Memory B cell (primary cell): ENCODE measurements at regions not wholly inside any gene's neighbourhood (a gene's known extent, or its start where the extent isn't known, plus 50 kb on each side); places are given as distances from the start of the nearest gene placed in this dataset.
"Not testable (repeated sequence)": the region's sequence is repeated elsewhere in the genome, so short reads cannot be mapped to it uniquely, and the experiment has no call there.

ENCODE experiments used
- ATAC-seq: fragments of 150-1000 bp; cut with Tn5 transposase; 2 replicates; pipeline ENCODE4 v1.10.0; 2021; ENCODE audit warnings: low read depth, mild to moderate bottlenecking, moderate library complexity
- DNase-seq, 2 donors: peaks; one replicate each; pipeline ENCODE4 v3.0.0; 2022; ENCODE audit warnings: low spot score in 2 of 2
- H3K27ac Mint-ChIP-seq: one replicate; pipeline ENCODE4 v1.8.0; 2022; ENCODE audit warnings: mild to moderate bottlenecking, moderate library complexity, mixed read lengths
- H3K27me3 Mint-ChIP-seq: one replicate; pipeline ENCODE4 v1.8.0; 2022; ENCODE audit warnings: mixed read lengths
- H3K36me3 Mint-ChIP-seq: one replicate; pipeline ENCODE4 v1.8.0; 2022; ENCODE audit warnings: mild to moderate bottlenecking, mixed read lengths
- H3K4me1 Mint-ChIP-seq: one replicate; pipeline ENCODE4 v1.8.0; 2022; ENCODE audit warnings: mixed read lengths
- H3K4me3 Mint-ChIP-seq: one replicate; pipeline ENCODE4 v1.8.0; 2022; ENCODE audit warnings: mild to moderate bottlenecking, moderate library complexity, mixed read lengths
- H3K9me3 Mint-ChIP-seq: one replicate; pipeline ENCODE4 v1.8.0; 2022; ENCODE audit warnings: mixed read lengths

- H3K4me1 Mint-ChIP-seq, DNase-seq, H3K36me3 Mint-ChIP-seq, H3K9me3 Mint-ChIP-seq, ATAC-seq, H3K4me3 Mint-ChIP-seq, H3K27me3 Mint-ChIP-seq, H3K27ac Mint-ChIP-seq: not testable (repeated sequence)
Measured at GRCh38 chr9:62816331-62816730, 1626.5 kb downstream of the SPATA31A7 start.

- not testable (repeated sequence) for H3K36me3 Mint-ChIP-seq, DNase-seq, H3K4me3 Mint-ChIP-seq, H3K27ac Mint-ChIP-seq, ATAC-seq, H3K27me3 Mint-ChIP-seq, H3K9me3 Mint-ChIP-seq, H3K4me1 Mint-ChIP-seq
Measured at GRCh38 chr9:62817214-62817613, 1627.4 kb downstream of the SPATA31A7 start.

DNA sequence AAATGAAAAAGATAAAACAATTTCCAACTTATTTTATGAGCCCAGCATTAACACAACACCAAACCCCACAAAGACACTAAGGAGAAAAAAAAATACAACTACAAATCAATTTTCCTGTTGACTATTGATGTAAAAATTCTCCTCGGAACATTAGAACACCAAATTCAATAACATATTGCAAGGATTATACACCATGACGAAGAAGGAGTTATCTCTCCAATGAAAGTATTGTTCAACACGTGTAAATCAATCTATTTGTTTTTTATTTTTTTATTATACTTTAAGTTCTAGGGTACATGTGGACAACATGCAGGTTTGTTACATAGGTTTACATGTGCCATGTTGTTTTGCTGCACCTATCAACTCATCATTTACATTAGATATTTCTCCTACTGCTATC is 1632.3 kb downstream of the SPATA31A7 start:
- not testable (repeated sequence) for H3K27ac Mint-ChIP-seq

DNA sequence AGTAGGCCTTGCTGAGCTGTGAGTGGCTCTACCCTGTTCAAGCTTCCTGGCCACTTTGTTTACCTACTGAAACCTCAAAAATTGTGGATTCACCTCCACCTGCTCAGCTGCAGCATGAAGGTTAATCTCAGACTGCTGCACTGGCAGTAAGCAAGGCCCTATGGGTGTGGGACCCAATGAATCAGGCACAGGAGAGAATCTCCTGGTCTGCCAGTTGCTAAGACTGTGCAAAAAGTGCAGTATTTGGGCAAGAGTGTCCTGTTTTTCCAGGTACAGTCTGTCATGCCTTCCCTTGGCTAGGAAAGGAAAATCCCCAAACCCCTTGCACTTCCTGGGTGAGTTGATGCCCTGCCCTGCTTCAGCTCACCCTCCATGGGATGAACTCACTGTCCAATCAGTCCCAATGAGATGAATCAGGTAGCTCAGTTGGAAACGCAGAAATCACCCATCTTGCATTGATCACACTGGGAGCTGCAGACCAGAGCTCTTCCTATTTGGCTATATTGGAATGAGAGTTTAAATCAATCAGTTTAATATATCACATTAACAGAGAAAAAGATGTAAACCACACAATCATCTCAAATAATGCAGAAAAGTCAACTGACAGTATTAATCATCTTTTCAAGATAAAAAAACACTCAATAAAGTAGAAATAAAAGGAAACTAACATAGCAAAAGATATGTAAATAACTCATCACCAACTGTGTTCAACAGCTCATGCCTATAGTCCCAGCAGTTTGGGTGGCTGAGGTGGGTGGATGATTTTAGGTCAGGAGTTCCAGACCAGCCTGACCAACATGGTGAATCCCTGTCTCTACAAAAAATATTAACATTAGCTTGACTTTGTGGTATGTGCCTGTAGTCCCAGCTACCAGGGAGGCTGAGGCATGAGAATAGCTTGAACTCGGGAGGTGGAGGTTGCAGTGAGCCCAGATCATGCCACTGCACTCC is 1638.4 kb downstream of the SPATA31A7 start:
- not testable (repeated sequence) for H3K4me1 Mint-ChIP-seq, H3K9me3 Mint-ChIP-seq, H3K4me3 Mint-ChIP-seq, ATAC-seq, H3K36me3 Mint-ChIP-seq, H3K27me3 Mint-ChIP-seq, H3K27ac Mint-ChIP-seq, DNase-seq

More for the DNA sequence above, 1632.3 kb downstream of the SPATA31A7 start:
- not testable (repeated sequence) for H3K9me3 Mint-ChIP-seq, H3K4me3 Mint-ChIP-seq, H3K36me3 Mint-ChIP-seq, H3K27me3 Mint-ChIP-seq, DNase-seq, H3K4me1 Mint-ChIP-seq, ATAC-seq

DNA sequence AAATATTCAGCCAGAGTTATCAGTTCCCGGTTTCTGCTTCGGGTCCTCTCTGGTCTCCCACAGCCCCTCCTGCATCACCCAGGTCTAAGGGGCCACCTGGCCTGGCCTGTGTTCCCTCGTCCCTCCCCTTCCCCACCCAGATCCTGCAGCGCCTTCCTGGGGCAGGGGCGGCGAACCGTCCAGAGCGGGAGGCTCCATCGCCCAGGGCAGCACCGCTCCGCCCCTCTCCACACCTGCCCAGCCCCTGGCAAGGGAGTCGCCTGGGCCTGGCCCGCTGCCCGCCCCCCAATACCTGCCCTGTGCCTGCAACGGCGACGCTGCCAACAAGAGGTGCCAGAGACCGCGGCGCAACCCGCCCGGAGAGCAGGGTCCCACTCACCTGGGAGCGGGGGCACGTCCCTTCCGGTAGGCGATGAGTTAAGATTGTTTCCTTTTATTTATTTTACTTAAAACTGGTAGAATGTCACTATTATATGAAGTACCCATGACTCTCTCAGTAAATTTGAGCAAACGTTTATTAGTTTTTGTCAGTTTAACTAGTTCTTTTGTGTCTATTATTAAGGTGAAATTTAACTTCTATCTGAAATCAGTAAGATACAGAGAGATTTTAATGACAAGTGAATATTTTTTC is 1641.1 kb downstream of the SPATA31A7 start:
- not testable (repeated sequence) for H3K36me3 Mint-ChIP-seq, H3K27ac Mint-ChIP-seq, H3K4me3 Mint-ChIP-seq, H3K27me3 Mint-ChIP-seq, H3K4me1 Mint-ChIP-seq, ATAC-seq, H3K9me3 Mint-ChIP-seq, DNase-seq

DNA sequence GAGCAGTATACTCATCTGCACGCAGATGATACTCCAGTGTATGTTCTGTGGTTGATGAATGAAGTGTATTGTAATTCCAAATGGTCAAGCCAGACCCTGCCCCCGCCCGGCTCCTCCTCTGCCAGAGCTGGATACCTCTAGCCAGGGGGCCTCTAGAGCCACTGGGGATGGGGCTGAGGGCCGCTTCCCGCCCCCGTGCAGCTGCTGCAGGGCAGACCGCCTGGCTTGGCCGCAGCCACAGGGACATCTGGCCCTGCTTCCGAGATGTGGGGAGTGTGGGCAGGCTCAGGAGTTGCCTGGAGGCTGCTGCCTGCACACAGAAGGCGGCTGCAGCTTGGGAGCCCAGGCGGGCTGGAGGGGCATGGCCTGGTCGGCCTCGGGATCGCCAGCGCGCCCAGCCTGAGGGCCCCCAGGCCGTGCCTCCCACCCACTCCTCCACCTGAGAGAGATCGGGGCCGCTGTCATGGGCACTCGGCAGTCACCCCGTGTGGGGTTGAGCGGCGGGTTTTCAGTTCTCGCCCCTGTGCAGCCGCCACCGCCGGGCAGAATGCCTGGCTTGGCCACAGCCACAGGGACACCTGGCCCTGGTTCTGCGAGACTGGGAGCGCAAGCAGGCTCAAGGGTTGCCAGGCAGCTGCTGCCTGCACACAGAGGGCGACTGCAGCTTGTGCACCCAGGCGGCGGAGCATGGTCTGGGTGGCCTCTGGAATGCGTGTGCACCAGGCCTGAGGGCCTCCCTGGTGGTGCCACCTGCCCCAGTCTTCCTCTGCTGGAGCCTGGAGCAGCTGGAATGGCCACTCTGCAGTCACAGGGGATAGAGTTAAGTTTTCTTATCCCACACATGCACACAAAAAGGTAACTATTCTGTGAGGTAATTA is 1643.7 kb downstream of the SPATA31A7 start:
- not testable (repeated sequence) for H3K36me3 Mint-ChIP-seq, H3K27me3 Mint-ChIP-seq, DNase-seq, H3K27ac Mint-ChIP-seq, H3K4me3 Mint-ChIP-seq, ATAC-seq, H3K9me3 Mint-ChIP-seq, H3K4me1 Mint-ChIP-seq

- not testable (repeated sequence) for H3K27ac Mint-ChIP-seq, H3K9me3 Mint-ChIP-seq
Measured at GRCh38 chr9:62837254-62837911, 1647.5 kb downstream of the SPATA31A7 start.

GRCh38 chr9:62838024-62838718 is 1648.3 kb downstream of the SPATA31A7 start:
- H3K9me3 Mint-ChIP-seq, H3K4me1 Mint-ChIP-seq, H3K36me3 Mint-ChIP-seq, H3K27me3 Mint-ChIP-seq: not testable (repeated sequence)
- DNase-seq, result peak; percentile 95 to 99
- peak overlapping the region; percentile 78 for H3K27ac Mint-ChIP-seq
- peak overlapping the region; percentile 84 for H3K4me3 Mint-ChIP-seq
- peak; percentile 97 for ATAC-seq

More at GRCh38 chr9:62837254-62837911, 1647.5 kb downstream of the SPATA31A7 start:
- not testable (repeated sequence) for H3K36me3 Mint-ChIP-seq, ATAC-seq, H3K4me1 Mint-ChIP-seq, H3K27me3 Mint-ChIP-seq
- peak overlapping the region; percentile 70 for H3K4me3 Mint-ChIP-seq
- DNase-seq, result peak; percentile 53 to 67

DNA sequence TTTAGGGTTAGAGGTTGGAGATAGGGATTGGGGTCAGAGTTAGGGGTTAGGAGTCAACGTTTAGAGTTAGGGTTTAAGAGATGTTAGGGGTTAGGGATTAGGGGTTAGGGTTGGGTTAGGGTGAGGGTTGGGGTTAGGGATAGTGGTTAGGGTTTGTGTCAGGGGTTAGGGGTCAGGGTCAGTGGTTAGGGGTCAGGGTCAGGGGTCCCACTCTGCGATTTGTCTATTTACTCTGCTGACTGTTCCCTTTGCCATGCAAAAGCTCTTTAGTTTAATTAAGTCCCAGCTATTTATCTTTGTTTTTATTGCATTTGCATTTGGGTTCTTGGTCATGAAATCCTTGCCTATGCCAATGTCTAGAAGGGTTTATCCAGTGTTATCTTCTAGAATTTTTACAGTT is 1649.3 kb downstream of the SPATA31A7 start:
- ATAC-seq, H3K4me1 Mint-ChIP-seq, DNase-seq, H3K27me3 Mint-ChIP-seq, H3K9me3 Mint-ChIP-seq, H3K27ac Mint-ChIP-seq, H3K36me3 Mint-ChIP-seq: not testable (repeated sequence)
- H3K4me3 Mint-ChIP-seq, result peak overlapping the region; percentile 27

DNA sequence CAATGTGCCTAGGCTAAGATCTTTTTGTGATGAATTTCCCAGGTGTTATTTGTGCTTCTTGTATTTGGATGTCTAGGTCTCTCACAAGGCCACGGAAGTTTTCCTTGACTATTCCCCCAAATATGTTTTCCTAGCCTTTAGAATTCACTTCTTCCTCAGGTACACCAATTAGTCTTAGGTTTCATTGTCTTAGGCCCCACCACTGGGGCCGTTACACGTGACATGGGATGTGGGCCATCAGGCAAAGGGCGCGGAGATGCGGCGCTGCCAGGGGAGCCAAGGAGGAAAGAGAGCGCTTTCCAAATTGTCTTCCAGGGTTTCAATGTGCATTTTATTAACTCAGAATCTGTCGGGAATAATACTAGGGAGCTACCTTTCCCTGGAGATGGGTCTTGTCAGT is 1653.3 kb downstream of the SPATA31A7 start:
- not testable (repeated sequence) for H3K36me3 Mint-ChIP-seq, H3K27me3 Mint-ChIP-seq, H3K9me3 Mint-ChIP-seq, DNase-seq, H3K4me3 Mint-ChIP-seq, H3K4me1 Mint-ChIP-seq, ATAC-seq, H3K27ac Mint-ChIP-seq

DNA sequence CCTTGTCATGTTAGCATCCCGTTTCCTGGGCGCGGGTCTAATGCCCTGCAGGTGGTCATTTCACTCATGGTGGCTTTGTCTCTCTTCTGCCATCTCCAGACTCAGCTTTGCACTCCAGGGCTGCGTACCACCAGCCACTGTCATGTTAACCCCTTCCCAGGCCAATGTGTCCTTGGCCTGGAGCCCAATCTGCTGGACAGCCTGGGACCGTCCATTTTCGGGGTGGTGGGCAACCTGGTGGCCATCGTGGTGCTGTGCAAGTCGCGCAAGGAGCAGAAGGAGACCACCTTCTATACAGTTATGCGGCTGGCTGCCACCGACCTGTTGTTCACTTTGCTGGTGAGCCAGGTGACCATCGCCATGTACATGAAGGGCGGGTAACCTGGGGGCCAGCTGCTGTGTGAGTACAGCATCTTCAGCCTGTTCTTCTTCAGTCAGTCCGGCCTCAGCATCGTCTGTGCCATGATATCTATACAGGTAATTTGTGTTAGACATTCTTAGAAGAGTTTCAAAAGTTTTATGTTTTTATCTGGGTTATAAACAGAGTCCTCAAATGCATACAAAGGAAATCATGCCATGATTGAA is 1654.0 kb downstream of the SPATA31A7 start:
- not testable (repeated sequence) for H3K4me3 Mint-ChIP-seq, H3K4me1 Mint-ChIP-seq, H3K27me3 Mint-ChIP-seq, H3K36me3 Mint-ChIP-seq, H3K27ac Mint-ChIP-seq, ATAC-seq, H3K9me3 Mint-ChIP-seq, DNase-seq

DNA sequence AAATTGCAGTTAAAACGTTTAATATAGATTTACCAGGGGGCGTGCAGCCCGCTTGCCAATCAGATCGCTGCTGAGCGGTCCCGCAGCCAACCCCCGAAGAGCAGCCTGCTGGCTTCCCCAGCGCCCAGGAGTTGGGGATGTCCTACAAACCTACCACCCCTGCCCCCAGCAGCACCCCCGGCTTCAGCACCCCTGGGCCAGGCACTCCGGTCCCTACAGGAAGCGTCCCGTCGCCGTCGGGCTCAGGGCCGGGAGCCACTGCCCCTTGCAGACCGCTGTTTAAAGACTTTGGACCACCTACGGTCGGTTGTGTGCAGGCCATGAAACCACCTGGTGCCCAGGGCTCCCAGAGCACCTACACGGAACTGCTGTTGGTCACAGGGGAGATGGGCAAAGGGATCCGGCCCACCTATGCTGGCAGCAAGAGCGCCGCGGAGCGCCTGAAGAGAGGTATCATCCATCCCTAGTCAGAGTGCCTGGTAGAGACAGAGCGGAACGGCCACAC is 1654.9 kb downstream of the SPATA31A7 start:
- not testable (repeated sequence) for H3K4me1 Mint-ChIP-seq, H3K27ac Mint-ChIP-seq, H3K27me3 Mint-ChIP-seq, H3K9me3 Mint-ChIP-seq, H3K36me3 Mint-ChIP-seq, DNase-seq
- peak overlapping the region; percentile 59 for H3K4me3 Mint-ChIP-seq
- ATAC-seq, result peak; percentile 42

DNA sequence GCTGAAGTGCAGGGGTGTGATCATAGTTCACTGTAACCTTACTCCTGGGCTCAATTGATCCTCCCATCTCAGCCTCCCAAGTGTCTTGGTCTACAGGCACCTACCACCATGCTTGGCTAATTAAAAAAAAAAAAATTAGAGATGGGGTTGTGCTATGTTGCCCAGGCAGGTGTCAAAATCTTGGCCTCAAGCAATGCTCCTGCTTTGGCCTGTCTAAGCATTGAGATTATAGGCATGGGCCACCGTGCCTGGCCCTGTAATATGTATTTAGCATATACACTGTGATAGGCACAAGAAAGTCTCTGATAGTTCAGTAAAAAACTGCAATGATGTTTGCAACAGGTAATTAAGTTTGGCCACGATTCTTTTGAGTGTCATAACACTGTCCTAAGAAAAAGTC is 1658.4 kb downstream of the SPATA31A7 start:
- H3K9me3 Mint-ChIP-seq, H3K27ac Mint-ChIP-seq, ATAC-seq, DNase-seq, H3K4me3 Mint-ChIP-seq, H3K36me3 Mint-ChIP-seq, H3K27me3 Mint-ChIP-seq, H3K4me1 Mint-ChIP-seq: not testable (repeated sequence)
